ENCODE measurements at regions not wholly inside any gene's neighbourhood (a gene's known extent, or its start where the extent isn't known, plus 50 kb on each side); places are given as distances from the start of the nearest gene placed in this dataset.
A peak's percentile ranks its signal among the peaks of the same experiment; 100 is the strongest.

DNA sequence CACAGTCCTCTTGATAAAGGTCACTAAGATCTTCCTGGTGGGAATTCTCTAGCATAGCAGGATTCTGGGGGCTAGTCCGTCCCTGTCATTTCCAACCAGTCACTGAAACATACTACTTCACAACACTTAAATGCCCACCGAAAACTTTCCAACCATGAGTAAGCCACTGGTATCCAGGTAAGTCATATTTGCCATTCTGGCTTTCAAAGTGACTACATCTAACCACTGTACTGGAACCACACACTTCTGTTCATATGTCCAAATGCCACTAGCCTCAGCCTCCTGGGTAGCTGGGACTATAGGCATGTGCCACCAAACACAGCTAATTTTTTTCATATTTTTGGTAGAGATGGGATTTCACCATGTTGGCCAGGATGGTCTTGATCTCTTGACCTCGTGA lies 64.3 kb upstream of the VANGL1 start:
- DNase-seq (ENCODE audit: low read depth): no peak

DNA sequence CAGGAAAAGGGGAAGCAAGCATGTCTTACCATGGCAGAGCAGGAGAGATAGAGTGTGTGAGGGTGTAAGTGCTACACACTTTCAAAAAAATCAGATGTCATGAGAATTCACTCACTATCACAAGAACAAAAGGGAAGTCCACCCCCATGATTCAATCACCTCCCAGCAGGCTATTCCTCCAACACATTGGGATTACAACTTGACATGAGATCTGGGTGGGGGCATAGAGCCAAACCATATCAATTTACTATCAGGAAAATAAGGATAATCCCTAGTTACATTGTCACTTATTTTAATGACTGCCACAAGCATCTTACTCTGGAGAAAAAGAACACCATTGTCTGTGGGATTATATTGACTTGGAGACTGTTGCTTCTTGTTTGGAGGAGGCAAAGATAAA lies 66.1 kb upstream of the VANGL1 start:
- DNase-seq (ENCODE audit: low read depth): no peak

DNA sequence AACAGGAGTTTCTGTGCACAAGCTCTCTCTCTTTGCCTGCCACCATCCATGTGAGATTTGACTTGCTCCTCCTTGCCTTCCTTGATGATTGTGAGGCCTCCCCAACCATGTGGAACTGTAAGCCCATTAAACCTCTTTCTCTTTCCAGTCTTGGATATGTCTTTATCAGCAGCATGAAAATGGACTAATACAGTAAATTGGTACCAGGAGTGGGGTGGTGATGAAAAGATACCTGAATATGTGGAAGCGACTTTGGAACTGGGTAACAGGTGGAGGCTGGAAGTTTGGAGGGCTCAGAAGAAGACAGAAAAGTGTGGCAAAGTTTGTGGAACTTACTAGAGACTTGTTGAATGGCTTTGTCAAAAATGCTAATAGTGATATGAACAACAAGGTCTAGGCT lies 69.1 kb upstream of the VANGL1 start:
- no peak for DNase-seq (ENCODE audit: low read depth)

DNA sequence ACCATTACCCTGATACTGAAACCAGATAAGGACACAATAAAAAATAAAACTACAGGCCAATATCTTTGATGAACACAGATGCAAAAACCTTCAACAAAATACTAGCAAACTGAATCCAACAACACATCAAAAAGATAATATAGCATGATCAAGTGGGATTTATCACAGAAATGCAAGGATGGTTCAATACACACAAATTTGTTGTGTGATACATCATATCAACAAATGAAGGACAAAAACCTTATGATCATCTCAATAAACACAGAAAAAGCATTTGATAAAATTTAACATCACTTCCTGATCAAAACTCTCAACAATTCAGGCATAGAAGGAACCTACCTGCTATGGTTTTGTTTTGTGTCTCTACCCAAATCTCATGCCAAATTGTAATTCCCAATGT lies 74.3 kb upstream of the VANGL1 start:
- DNase-seq (ENCODE audit: low read depth): no peak

DNA sequence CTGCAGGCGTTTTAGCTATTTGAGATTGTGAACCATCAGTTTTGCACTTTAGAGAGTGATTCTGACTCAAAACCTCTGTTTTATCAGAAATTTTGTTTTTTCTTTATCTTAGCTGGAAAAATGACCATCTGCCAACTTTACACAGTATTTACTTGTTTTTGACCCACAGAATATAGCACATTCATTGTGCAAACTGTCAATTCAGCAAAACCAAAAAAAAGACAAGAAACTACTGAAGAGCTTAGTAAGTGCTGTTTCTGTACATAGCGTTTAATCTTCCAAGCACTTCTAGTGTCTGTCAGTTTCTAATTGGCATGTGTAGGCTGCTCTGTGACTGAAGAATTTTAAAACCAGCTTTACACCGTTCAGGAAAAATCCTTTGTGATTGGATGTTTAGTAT lies 76.0 kb upstream of the VANGL1 start:
- DNase-seq (ENCODE audit: low read depth): no peak

DNA sequence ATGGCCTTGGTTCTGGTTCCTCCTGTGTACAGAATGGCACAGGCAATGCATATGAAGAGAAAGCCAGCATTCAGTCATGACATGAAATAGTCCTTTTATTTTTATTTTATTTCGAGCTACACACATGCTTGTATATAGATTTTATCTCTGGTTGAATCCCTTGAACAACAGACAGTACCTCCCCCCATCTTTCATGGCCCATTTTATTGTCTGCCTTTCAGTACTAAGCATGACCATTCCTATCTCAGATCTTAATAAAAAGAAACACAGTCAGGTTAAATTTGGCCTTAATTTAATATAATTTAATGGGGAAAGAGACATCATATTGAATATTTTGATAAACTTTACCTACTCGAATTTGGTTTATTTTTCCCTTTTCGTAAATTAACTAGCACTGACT lies 76.4 kb upstream of the VANGL1 start:
- DNase-seq (ENCODE audit: low read depth): no peak

DNA sequence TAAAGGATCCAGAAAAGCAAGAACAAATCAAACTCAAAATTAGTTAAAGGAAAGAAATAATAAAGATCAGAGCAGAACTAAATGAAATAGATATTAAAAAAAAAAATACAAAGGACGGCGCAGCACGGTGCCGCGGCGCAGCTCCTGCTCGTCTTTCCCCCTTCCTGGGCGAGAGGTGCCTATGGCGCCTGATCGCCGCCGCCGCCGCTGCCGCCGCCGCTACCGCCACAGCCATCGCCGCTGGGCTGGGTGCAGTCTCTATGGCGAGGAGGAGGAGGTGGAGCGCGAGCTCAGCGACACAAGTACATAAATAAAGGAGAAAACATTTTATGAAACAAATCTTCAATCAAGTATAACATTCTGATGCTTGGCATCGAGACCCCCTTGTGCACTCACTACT lies 77.6 kb upstream of the VANGL1 start:
- peak; percentile 32 for DNase-seq (ENCODE audit: low read depth)

DNA sequence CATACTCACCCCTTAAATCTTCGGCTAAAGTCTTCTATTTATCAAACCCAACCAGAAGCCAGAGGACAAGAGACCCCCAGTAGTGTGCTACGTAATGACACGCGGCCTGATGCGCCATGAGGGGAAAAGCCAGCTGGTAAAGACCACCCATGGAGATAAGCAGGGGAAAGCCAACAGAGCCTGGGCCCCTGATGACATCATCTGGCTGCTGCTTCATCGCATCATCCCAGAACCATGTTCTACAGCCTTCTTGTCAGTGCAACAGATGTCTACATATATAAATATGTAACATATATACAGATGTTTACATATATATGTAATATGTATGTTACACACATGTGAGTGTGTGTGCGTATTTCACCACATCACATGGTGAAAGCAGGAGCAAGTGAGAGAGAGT lies 81.7 kb upstream of the VANGL1 start:
- DNase-seq (ENCODE audit: low read depth): no peak

DNA sequence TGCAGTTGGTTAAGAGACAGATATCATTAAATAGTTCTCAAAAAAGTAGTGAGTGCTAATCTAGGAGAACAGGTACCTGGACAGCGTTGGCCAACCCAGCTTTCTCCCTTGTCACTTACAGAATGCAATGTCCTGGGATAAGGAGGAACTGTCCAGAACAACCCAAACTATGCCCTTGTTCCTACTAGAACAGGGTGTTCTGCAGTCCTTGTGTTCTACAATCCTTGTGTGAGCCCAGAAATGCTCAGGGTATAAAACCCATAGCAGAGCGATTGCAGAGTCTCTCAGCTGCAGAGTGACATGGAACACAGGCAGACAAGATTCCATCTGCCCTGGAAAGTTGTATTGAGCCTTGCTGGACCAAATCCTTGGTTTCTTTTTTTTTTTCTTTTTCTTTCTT lies 83.5 kb upstream of the VANGL1 start:
- no peak for DNase-seq (ENCODE audit: low read depth)

DNA sequence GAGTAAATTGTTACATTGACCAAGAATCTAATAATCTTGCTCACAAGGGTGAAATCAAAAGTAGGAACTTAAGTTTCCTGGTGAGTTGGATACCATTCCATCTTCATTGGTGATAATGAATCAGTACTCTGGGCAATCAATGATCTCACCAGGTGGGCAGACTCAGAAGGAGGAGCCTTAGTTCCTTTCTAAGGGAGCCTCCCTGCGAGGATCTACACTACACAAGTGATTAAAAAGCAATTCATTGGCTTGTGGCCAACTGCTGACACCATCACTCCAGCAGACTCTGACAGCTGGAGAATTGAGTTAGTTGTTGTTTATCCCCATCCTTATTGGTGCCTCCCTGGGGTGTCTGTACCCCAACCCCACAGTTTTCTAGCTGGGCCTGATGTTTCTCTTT lies 84.1 kb upstream of the VANGL1 start:
- DNase-seq (ENCODE audit: low read depth): no peak

DNA sequence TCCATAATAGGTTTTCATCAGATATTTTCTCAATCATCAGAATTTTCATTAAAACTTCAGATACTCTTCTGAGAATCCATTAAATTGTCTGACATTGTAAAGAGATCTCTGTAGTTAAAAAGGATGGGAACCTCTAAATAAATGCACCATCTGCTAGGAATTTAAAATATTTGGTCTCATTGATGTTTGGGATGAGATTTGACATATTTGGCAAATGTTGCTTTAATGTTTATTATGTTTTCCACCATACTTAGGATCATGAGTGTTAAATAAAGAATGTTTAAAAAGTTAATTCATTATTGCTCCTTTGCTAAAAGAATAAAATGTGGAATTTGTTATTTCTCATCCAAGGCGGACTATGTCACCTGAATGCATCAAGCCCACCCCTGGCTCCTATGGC lies 85.5 kb upstream of the VANGL1 start:
- no peak for DNase-seq (ENCODE audit: low read depth)

DNA sequence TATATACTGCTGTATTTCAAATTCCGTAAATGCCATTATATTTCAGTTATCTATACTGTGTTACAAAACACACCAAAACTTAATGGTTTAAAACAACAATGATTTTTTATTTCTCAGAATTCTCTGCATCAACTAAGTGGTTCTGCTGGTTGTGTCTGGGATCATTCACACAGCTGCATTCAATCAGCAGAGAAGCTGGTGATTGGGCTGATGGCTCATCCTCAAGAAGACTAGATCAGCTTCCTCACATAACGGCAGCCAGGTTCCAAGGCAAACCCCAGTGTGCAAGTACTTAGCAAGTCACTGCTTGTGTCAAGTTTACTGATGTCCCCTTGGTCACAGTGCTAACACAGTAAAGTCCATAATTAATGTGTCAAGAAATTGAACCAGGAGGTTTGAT lies 86.3 kb upstream of the VANGL1 start:
- DNase-seq (ENCODE audit: low read depth): no peak

DNA sequence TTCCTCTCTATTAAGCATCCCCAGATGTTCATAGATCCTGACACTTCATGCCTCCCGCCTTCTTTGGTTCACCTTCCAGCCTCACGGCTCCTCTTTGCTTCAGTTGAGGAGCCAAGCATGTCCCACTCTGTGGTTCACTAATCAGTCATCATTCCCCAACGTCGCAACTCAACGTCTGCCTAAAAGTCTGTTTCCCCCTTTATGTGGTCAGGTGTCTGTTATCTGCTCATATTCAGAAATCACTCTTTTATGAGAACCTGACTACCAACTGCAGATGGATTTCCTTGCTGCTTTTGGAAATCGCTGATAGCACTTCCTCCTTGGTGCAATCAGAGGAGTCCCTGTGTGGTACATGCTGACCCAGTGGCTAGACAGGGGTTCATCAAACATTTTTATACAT lies 94.1 kb upstream of the VANGL1 start:
- DNase-seq (ENCODE audit: low read depth): no peak

DNA sequence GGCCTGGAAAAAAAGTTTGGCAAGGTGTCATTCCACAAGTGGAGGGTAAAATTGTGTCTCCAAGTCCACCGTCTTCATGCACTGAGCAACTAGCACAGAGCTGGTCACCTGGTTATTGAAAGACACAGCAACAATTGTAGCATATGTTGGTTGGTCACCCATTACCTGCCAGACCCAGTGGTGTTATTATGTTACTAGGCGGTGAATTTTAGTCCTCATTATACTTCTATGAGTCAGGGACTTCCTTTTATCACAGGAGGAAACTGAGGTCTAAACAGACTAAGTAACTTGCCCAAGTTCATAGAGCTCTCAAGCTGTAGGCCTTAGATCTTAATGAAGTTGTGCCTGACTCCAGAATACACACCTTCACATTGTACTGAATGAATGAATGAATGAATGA lies 94.9 kb upstream of the VANGL1 start:
- DNase-seq (ENCODE audit: low read depth): peak; percentile 13

DNA sequence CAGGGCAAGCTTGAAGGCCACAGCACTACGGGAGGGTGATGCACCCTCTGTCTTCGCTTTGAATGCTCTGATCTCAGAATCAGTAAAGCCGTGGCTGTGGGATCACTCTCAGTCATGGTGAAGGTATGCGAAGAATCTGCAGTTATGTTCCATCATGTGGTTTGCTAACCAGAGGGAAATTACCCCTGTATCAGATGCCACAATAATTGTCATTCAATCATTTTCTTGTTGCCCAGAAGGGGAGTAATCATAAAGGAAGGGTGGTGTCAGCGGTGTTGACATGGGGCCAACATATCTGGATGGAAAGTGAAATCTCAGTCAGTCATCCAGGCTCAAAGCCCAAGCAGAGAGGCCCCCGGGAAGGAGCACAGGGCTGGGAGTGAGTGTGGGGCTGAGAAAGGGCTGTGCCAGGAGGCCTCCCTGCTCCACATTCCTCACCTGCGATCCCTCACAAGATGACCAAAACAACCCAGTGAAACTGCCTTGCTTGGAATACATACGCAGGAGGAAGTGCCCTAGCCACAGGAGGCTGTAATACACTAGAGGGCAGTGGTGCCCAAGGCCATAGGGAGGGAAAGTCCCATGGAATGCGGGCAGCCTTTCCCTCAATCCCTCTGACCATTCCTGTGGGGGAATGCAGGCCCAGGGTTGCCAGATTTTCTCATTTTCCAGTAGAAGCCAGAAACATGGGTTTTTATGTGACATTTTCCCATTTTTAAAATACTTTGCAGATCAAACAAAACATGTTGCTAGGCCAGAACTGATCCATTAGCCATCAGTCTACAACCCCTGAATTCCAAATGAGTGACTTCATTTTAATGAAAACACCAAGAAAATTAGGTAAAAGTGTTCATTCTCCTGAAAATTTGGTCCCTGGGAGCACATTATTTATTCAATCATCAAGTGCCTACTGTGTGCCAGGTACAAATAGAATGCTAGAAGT lies 95.7 kb upstream of the VANGL1 start:
- DNase-seq (ENCODE audit: low read depth): peak; percentile 99

DNA sequence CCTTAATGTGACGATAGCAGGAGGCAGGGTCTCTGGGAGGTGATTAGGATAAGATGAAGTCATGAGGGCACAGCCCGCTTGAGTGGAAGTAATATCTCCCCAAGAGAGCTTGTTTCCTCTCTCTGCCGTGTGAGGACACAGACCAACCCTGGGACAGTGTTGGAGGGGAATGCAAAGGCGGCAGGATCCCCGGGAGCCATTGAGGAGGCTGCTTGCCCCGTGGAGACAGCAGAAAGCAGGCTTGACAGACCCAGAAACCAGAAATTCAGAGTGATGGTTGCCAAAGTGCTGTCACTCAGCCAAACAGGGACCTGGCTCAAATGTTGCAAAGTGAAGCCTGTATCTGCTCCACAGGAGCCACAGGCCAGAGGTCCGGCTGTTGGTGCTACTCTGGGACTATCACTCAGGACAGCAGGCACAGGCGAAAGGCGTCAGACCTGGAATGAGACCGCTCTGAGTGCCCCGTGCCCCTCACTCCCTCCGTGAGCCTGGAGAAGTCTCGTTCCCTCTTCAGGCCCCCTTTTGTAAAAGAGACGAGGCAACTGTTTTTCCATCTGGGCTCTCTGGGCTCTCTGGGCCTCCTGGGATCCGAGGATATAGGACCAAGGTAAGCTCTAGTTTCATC lies 96.6 kb upstream of the VANGL1 start:
- peak; percentile 18 for DNase-seq (ENCODE audit: low read depth)

DNA sequence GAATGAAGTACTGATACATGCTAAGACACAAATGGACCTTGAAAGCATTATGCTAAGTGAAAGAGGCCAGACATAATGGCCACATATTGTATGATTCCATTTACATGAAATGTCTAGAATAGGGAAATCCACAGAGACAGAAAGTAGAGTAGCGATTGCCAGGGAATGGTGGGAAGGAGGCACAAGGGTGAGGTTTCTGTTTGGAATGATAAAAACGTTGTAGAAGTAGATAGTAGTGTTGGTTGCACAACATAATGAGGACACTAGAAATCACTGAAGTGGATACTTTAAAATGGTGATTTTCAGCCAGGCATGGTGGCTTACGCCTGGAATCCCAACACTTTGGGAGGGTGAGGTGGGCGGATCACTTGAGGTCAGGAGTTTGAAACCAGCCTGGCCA lies 97.6 kb upstream of the VANGL1 start:
- DNase-seq (ENCODE audit: low read depth): no peak

DNA sequence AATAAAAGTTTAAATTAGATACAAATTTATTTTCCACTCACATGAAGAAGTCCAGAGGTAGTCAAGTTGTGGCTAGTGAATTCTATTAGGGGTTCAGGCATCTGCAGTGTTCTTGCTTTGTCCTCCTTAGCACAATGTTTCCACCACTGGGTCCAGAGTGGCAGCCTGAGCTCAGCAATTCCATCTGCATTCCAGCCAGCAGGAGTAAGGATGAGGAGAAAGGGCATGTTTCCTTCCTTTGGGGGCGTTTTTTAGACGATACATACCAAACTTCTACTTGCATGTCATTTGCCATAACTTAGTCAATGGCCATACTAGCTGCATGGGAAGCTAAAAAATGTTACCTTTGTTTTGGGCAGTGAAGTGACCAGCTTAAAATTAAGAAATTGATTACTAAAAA lies 98.5 kb upstream of the VANGL1 start:
- peak; percentile 23 for DNase-seq (ENCODE audit: low read depth)

DNA sequence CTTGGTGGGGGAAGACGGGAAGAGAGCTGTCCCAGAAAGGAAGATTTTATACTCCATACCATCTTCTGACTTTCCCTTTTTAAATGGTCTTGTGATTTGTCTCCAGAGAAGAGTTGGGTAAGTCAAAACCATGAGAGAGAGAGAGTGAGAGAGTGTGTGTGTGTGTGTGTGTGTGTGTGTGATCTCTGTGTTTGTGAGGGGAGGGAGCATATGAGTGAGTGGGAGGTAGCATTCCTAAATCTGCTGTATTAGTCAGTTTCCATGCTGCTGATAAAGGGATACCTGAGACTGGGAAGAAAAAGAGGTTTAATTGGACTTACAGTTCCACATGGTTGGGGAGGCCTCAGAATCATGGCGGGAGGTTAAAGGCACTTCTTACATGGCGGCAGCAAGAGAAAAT lies 102.0 kb upstream of the VANGL1 start:
- DNase-seq (ENCODE audit: low read depth): no peak

DNA sequence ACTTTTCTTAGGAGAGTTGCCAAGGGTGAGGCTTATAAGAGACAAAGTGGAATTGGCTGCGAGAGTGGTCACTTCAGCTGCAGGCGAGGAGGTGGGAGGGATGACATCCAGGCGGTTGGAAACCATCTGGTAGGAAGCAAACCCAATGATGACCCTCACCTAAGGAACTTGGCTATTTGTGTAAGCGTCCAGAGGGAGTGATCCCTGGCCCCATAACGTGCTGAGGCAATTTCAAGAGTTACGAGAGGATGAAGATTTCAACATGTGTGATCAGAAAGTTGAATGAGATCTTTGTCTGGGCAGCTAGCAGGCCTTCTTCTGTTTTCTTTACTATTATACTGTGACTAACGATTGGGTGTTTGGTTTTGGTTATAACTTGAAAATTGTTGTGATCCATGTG lies 102.7 kb upstream of the VANGL1 start:
- no peak for DNase-seq (ENCODE audit: low read depth)

DNA sequence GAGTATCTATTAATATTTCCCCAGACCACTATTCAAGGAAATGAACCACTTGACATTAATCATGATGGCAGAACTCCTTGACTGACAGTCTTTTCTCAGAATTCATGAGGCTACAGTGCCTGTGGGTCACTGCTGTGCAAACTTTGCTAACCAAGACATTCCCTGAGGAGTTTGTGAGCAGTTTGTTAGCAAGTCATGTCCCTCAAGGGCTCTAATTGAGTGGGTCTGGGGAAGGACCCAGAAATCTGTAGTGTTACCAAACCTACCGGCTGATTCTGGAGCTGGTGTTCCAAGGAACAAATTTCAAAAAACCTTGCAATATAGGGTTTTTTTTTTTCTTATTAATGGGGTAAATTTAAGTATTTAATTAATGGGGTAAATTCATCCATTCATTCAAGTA lies 103.2 kb upstream of the VANGL1 start:
- DNase-seq (ENCODE audit: low read depth): no peak

DNA sequence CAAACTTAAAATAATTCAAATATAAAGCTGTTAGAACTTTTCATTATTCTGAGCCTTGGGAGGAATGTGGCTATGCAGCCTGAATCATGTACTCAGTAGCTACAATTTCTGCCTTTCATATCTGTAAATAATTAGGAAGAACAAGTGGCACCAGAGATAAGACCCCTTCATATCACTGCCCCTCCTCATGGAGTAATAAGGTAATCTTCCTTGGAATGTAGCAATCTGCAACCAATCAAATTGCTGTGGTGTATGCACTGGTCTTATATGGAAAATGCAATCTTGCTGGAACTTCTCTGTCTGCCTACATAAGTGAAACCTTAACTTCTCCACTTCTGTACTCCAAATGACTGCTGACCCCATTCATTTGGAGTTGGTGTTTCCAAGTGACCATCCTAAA lies 104.4 kb upstream of the VANGL1 start:
- no peak for DNase-seq (ENCODE audit: low read depth)

DNA sequence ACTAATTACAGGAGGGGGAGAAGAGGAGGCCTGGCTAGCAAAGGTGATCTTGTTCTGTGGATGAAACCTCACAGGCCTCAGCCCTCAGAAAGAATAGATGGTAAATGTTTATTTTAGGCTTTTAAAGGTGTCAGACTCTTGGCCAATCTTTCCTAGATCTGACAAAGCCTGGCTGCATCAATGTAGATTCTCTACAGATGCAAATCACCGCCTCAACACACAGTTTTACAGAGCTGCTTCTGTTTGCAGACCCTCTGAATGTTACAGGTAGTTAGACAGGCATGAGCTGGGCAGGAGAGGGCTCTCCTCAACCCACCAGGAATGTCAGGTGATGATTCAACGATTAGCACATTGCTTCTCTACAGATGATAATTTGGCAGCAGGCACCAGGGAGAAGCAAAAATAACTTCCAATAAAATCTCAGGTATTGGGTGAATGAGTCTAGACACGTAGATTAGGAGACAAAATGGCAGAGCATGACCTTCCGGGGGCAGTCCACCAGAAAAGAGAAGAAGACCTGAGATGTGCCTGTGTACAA lies 105.4 kb upstream of the VANGL1 start:
- DNase-seq (ENCODE audit: low read depth): no peak

DNA sequence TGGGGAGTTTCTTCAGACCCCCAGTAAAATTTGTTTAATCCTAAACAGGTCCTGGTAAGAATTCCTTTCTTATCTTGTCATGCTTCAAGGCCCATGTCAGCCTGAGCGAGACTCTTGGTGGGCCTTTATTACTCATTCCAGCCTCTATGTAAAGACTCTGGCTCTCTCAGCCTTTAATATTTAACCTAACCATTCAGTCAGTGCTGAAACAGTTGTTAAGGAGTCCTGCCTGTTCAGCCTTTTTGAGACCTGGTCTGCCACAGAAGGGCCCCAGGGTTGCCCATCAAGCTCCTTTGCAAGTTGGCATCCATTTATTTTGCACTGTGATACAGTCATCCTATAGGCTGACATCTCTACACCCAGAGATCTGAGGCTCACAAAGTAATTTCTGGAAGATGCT lies 107.7 kb upstream of the VANGL1 start:
- no peak for DNase-seq (ENCODE audit: low read depth)

All from ELR (cell line).